H1 (cell line): ENCODE measurements at regions not wholly inside any gene's neighbourhood (a gene's known extent, or its start where the extent isn't known, plus 50 kb on each side); places are given as distances from the start of the nearest gene placed in this dataset.

Experiments used
- CTCF ChIA-PET: fragments of 300-600 bp; sonication (Branson Sonifier 250); formaldehyde crosslinking; loops from one replicate; lab custom pipeline; 2021; ENCODE audit not compliant: partially characterized antibody; lab: Charles Lee
- POLR2A ChIA-PET: fragments of 300-600 bp; sonication (Branson Sonifier 250); formaldehyde crosslinking; loops from one replicate; lab custom pipeline; 2021; ENCODE audit warnings: inconsistent platforms; ENCODE audit not compliant: partially characterized antibody; lab: Charles Lee
- DNase-seq, 2 experiments: peaks; one replicate each; pipeline versions ENCODE4 v3.0.0 to v3.0.0-alpha.2; 2010 to 2022; ENCODE audit warnings: low spot score in 2 of 2, low read depth in 1 of 2, mixed read lengths in 1 of 2
- FAIRE-seq: peaks from 2 replicates; lab custom pipeline; 2011; peaks lifted over from hg19 to GRCh38; lab: Jason Lieb, UNC
- H2AFZ ChIP-seq: 2 replicates; pipeline ENCODE4 v1.8.1; 2012; ENCODE audit warnings: low read length, inconsistent platforms
- H2AK5ac ChIP-seq: 2 replicates; pipeline ENCODE4 v1.6.1; 2013; ENCODE audit warnings: low read depth, low read length
- H2BK120ac ChIP-seq: replicated peaks from 2 replicates; pipeline ENCODE3; 2013; ENCODE audit warnings: low read depth, low read length, inconsistent platforms
- H2BK12ac ChIP-seq: 2 replicates; pipeline ENCODE4 v1.6.1; 2013; ENCODE audit warnings: low read depth, low read length
- H2BK15ac ChIP-seq: 2 replicates; pipeline ENCODE4 v1.6.1; 2013; ENCODE audit warnings: low read length
- H2BK20ac ChIP-seq: 2 replicates; pipeline ENCODE4 v1.6.1; 2013; ENCODE audit warnings: low read length
- H2BK5ac ChIP-seq: 2 replicates; pipeline ENCODE4 v1.6.1; 2013; ENCODE audit warnings: low read depth, low read length
- H3K14ac ChIP-seq: 2 replicates; pipeline ENCODE4 v1.6.1; 2013; ENCODE audit warnings: inconsistent platforms; ENCODE audit not compliant: insufficient read length
- H3K18ac ChIP-seq: 2 replicates; pipeline ENCODE4 v1.6.1; 2013; ENCODE audit warnings: low read length; ENCODE audit errors: extremely low read depth
- H3K23ac ChIP-seq: 2 replicates; pipeline ENCODE4 v1.6.1; 2013; ENCODE audit warnings: inconsistent platforms; ENCODE audit not compliant: insufficient read length
- H3K23me2 ChIP-seq: 2 replicates; pipeline ENCODE4 v1.6.1; 2013; ENCODE audit warnings: low read depth, low read length
- H3K27ac ChIP-seq: 2 replicates; pipeline ENCODE4 v1.6.1; 2011; ENCODE audit warnings: low read depth, low read length, inconsistent platforms
- H3K27me3 ChIP-seq, 4 experiments: replicated peaks in 1 of 4; 1 replicate in 1 of 4; 2 replicates in 3 of 4; pipeline versions ENCODE4 v1.6.1 to v1.8.1; 2011 to 2013; ENCODE audit warnings: low read length in 3 of 4, mild to moderate bottlenecking in 3 of 4, inconsistent platforms in 2 of 4, mixed read lengths in 2 of 4, moderate library complexity in 1 of 4; ENCODE audit not compliant: control insufficient read depth in 3 of 4, insufficient read depth in 3 of 4; ENCODE audit errors: extremely low read depth in 1 of 4
- H3K36me3 ChIP-seq, 4 experiments: 2 replicates each; pipeline versions ENCODE4 v1.6.1 to v1.8.1; 2011 to 2013; ENCODE audit warnings: mild to moderate bottlenecking in 4 of 4, low read length in 3 of 4, moderate library complexity in 2 of 4, control low read depth in 1 of 4, inconsistent platforms in 1 of 4; ENCODE audit not compliant: insufficient read depth in 4 of 4, control insufficient read depth in 2 of 4
- H3K4ac ChIP-seq: replicated peaks from 2 replicates; pipeline ENCODE3; 2013; ENCODE audit warnings: low read length, low read depth, mixed read lengths, inconsistent platforms; ENCODE audit not compliant: insufficient read length
- H3K4me1 ChIP-seq, 4 experiments: replicated peaks in 1 of 4; 1 replicate in 1 of 4; 2 replicates in 3 of 4; pipeline versions ENCODE4 v1.6.1 to v1.8.1; 2011 to 2013; ENCODE audit warnings: low read length in 3 of 4, inconsistent platforms in 2 of 4, mixed read lengths in 1 of 4; ENCODE audit not compliant: insufficient read depth in 4 of 4, control insufficient read depth in 3 of 4
- H3K4me2 ChIP-seq, 2 experiments: 2 replicates each; pipeline versions ENCODE4 v1.6.1 to v1.8.1; 2011 to 2013; ENCODE audit warnings: low read depth in 2 of 2, low read length in 2 of 2, control low read depth in 1 of 2, inconsistent platforms in 1 of 2, mild to moderate bottlenecking in 1 of 2; ENCODE audit not compliant: insufficient read depth in 1 of 2
- H3K4me3 ChIP-seq, 4 experiments: fragments of 200-600, 300-600 bp in 1 of 4; sonication (generic), shearing (Covaris generic), sonication (Bioruptor Twin) in 1 of 4; 2 replicates each; pipeline versions ENCODE4 v1.5.1 to v1.8.1; 2011 to 2016; ENCODE audit warnings: low read length in 4 of 4, low read depth in 3 of 4, control low read depth in 2 of 4, inconsistent platforms in 2 of 4, mild to moderate bottlenecking in 2 of 4, mixed read lengths in 1 of 4, moderate library complexity in 1 of 4; ENCODE audit not compliant: insufficient read depth in 2 of 4; ENCODE audit errors: extremely low read depth in 1 of 4
- H3K56ac ChIP-seq: replicated peaks from 2 replicates; pipeline ENCODE3; 2013; ENCODE audit warnings: low read depth, mild to moderate bottlenecking, mixed read lengths, low read length, inconsistent platforms; ENCODE audit not compliant: insufficient read length
- H3K79me1 ChIP-seq: 2 replicates; pipeline ENCODE4 v1.6.1; 2013; ENCODE audit warnings: low read depth, low read length, control low read depth
- H3K79me2 ChIP-seq, 2 experiments: 2 replicates each; pipeline versions ENCODE4 v1.6.1 to v1.8.1; 2012 to 2013; ENCODE audit warnings: low read length in 2 of 2, mild to moderate bottlenecking in 2 of 2, inconsistent platforms in 1 of 2; ENCODE audit not compliant: insufficient read depth in 2 of 2, control insufficient read depth in 1 of 2
- H3K9ac ChIP-seq, 4 experiments: replicated peaks in 1 of 4; 1 replicate in 1 of 4; 2 replicates in 3 of 4; pipeline versions ENCODE4 v1.6.1 to v1.8.1; 2011 to 2013; ENCODE audit warnings: low read depth in 3 of 4, low read length in 3 of 4, control low read depth in 2 of 4, mild to moderate bottlenecking in 2 of 4, moderate library complexity in 2 of 4, inconsistent platforms in 1 of 4; ENCODE audit errors: extremely low read depth in 1 of 4
- H3K9me3 ChIP-seq, 2 experiments: 2 replicates each; pipeline versions ENCODE4 v1.6.1 to v1.8.1; 2012 to 2013; ENCODE audit warnings: mild to moderate bottlenecking in 2 of 2, moderate library complexity in 2 of 2, control low read depth in 1 of 2, inconsistent platforms in 1 of 2, low read depth in 1 of 2, low read length in 1 of 2, mixed read lengths in 1 of 2; ENCODE audit not compliant: insufficient read depth in 2 of 2
- H4K20me1 ChIP-seq, 2 experiments: replicated peaks in 1 of 2; 2 replicates each; pipeline versions ENCODE3 to v1.8.1; 2011 to 2013; ENCODE audit warnings: inconsistent platforms in 2 of 2, low read length in 2 of 2, mild to moderate bottlenecking in 1 of 2; ENCODE audit not compliant: insufficient read depth in 2 of 2, control insufficient read depth in 1 of 2
- H4K5ac ChIP-seq: 2 replicates; pipeline ENCODE4 v1.6.1; 2013; ENCODE audit warnings: low read length, low read depth, mixed read lengths, inconsistent platforms; ENCODE audit not compliant: insufficient read length
- H4K8ac ChIP-seq: 2 replicates; pipeline ENCODE4 v1.8.0; 2013; ENCODE audit warnings: mild to moderate bottlenecking, moderate library complexity, low read length, inconsistent platforms; ENCODE audit not compliant: insufficient read depth; ENCODE audit errors: extremely low read depth
- H4K91ac ChIP-seq: replicated peaks from 2 replicates; pipeline ENCODE3; 2013; ENCODE audit warnings: low read length, mixed read lengths, inconsistent platforms; ENCODE audit not compliant: insufficient read length
- BCL11A ChIP-seq, 2 experiments: IDR thresholded peaks; one replicate each; pipeline ENCODE4 v1.6.1; 2011; ENCODE audit warnings: low read depth in 2 of 2, low read length in 2 of 2, mild to moderate bottlenecking in 2 of 2
- CBX8 ChIP-seq: fragments of 300-800, 300-1000 bp; sonication (generic); IDR thresholded peaks from 2 replicates; pipeline ENCODE4 v1.7.1; 2016; ENCODE audit warnings: low read depth, low read length, borderline replicate concordance
- GTF2F1 ChIP-seq: IDR thresholded peaks from 2 replicates; pipeline ENCODE4 v1.6.1; 2012; ENCODE audit warnings: low read depth, low read length, improper control_type of control experiment, borderline replicate concordance
- HDAC2 ChIP-seq, 2 experiments: fragments of 300-600 bp in 1 of 2; sonication (generic) in 1 of 2; IDR thresholded peaks; 2 replicates each; pipeline ENCODE4 v1.6.1; 2011 to 2012; ENCODE audit warnings: low read depth in 2 of 2, low read length in 2 of 2, mild to moderate bottlenecking in 2 of 2, moderate library complexity in 2 of 2, borderline replicate concordance in 1 of 2, inconsistent platforms in 1 of 2
- JUN ChIP-seq: IDR thresholded peaks from 2 replicates; pipeline ENCODE4 v1.6.1; 2011; ENCODE audit warnings: low read depth, mild to moderate bottlenecking, improper control_type of control experiment, low read length
- NANOG ChIP-seq: IDR thresholded peaks from 2 replicates; pipeline ENCODE4 v1.6.1; 2011; ENCODE audit warnings: low read length, low read depth, mild to moderate bottlenecking, inconsistent platforms; ENCODE audit not compliant: insufficient read depth, poor library complexity, severe bottlenecking
- NRF1 ChIP-seq: IDR thresholded peaks from 2 replicates; pipeline ENCODE4 v1.6.1; 2011; ENCODE audit warnings: mild to moderate bottlenecking, low read depth, low read length, improper control_type of control experiment
- POLR2A ChIP-seq, 2 experiments: IDR thresholded peaks; 1 replicate in 1 of 2; 2 replicates in 1 of 2; pipeline ENCODE4 v1.6.1; 2011; ENCODE audit warnings: low read depth in 2 of 2, low read length in 2 of 2, mild to moderate bottlenecking in 2 of 2; ENCODE audit errors: control extremely low read depth in 1 of 2
- RFX5 ChIP-seq: IDR thresholded peaks from 2 replicates; pipeline ENCODE4 v1.6.1; 2011; ENCODE audit warnings: low read depth, low read length, improper control_type of control experiment, borderline replicate concordance
- RXRA ChIP-seq: IDR thresholded peaks from 2 replicates; pipeline ENCODE4 v1.6.1; 2011; ENCODE audit warnings: low read depth, mild to moderate bottlenecking, low read length, moderate library complexity; ENCODE audit not compliant: insufficient read depth
- SIRT6 ChIP-seq: IDR thresholded peaks from one replicate; pipeline ENCODE4 v1.7.1; 2012; ENCODE audit warnings: low read length, inconsistent platforms
- SP1 ChIP-seq: IDR thresholded peaks from 2 replicates; pipeline ENCODE4 v1.6.1; 2011; ENCODE audit warnings: low read depth, low read length
- SP2 ChIP-seq: IDR thresholded peaks from 2 replicates; pipeline ENCODE4 v1.6.1; 2012; ENCODE audit warnings: mild to moderate bottlenecking, low read length, inconsistent platforms
- TBP ChIP-seq: IDR thresholded peaks from 2 replicates; pipeline ENCODE4 v1.6.1; 2011; ENCODE audit warnings: low read depth, low read length, improper control_type of control experiment
- TCF12 ChIP-seq: IDR thresholded peaks from 2 replicates; pipeline ENCODE4 v1.6.1; 2011; ENCODE audit warnings: low read depth, mild to moderate bottlenecking, low read length
- WGBS, 2 experiments: shearing (Covaris generic) in 1 of 2; methylation state at CpG; one replicate each; pipeline versions ENCODE4 v1.1.6 to v1.1.7; 2013 to 2015; ENCODE audit warnings: low lambda C conversion rate in 2 of 2, mixed read lengths in 2 of 2, inconsistent platforms in 1 of 2, low coverage in 1 of 2, missing lambda C conversion rate in 1 of 2; ENCODE audit not compliant: insufficient replicate concordance in 2 of 2, insufficient coverage in 1 of 2, insufficient read length in 1 of 2; ENCODE audit errors: extremely low coverage in 1 of 2, missing lambda C conversion rate in 1 of 2; 5-methylcytosine and 5-hydroxymethylcytosine counted together
- TF ChIP-seq, protein P1 (sequence below): IDR thresholded peaks from 2 replicates; pipeline ENCODE4 v1.6.1; 2012; ENCODE audit warnings: inconsistent platforms

DNA sequence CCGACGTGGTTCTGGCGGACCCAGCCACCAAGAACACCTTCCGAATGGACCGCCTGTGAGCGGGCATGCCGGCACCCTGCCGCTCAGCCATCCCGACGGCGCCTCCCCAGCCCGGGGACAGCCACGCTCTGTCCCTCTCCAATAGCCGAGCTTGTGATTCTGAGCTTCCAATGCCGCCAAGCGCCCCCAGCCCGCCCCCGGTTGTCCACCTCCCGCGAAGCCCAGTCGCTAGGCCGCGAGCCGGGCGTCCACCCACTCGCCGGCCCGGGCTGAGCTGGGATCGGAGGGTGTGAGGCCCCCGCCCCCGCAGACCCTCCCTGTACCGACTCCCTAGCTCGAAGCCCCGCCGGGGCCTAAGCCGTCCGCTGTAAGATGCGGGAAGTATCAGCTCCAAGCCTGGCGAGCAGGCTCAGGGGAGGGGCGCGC, 1195.1 kb upstream of the CHAC2 start:
- Histone ChIP-seq H3K23me2 (no peaks in the 10 kb centered on the region), H2BK12ac (no peak overlapping the region), H3K9ac (no peak overlapping the region), H2AK5ac (no peak overlapping the region), H3K4me2 (no peak overlapping the region), H4K91ac (no peak overlapping the region), H4K20me1 (no peaks in the 10 kb centered on the region), H3K23ac (no peak overlapping the region), H4K8ac (no peak overlapping the region; the same call in 1 of the 2 replicates), H2BK120ac (no peak overlapping the region), H3K56ac (no peak overlapping the region), H3K36me3 (peaks cover 0 to 3% (median 0%) of the 10 kb centered on the region in 4 experiments; a peak in 1 of 8 replicates), H2AFZ (no peak overlapping the region), H3K4me1 (no peaks in the 10 kb centered on the region), H4K5ac (no peak overlapping the region), H3K27me3 (no peaks in the 10 kb centered on the region), H3K14ac (no peak overlapping the region), H3K4me3 (no peak overlapping the region), H2BK5ac (no peak overlapping the region), H2BK15ac (no peak overlapping the region), H2BK20ac (no peak overlapping the region), H3K18ac (no peak overlapping the region), H3K9me3 (peaks cover 7 to 21% of the 10 kb centered on the region in 2 experiments; a peak in 1 of 4 replicates), H3K79me1 (no peaks in the 10 kb centered on the region), H3K79me2 (no peaks in the 10 kb centered on the region), H3K4ac (no peak overlapping the region), H3K27ac (no peak overlapping the region)
- CTCF ChIA-PET: no interaction called here
- 98% methylated on average over 9 of the region's 41 CpGs; no CpG with 5 or more reads in 1 of the 2 experiments for WGBS, 2 experiments
- POLR2A ChIA-PET: no interaction called here
- FAIRE-seq (no peak), DNase-seq (no peak)
- TF ChIP-seq HDAC2 (IDR thresholded peaks at IDR 0.05; ENCODE audit: borderline replicate concordance in 1 of 2, low read depth in 2 of 2, low read length in 2 of 2) (no peak), NRF1 (no peak), TBP (no peak), CBX8 (no peak), JUN (no peak), SP2 (no peak), NANOG (no peak), TCF12 (no peak), SP1 (no peak), RXRA (no peak), GTF2F1 (no peak), POLR2A (IDR thresholded peaks at IDR 0.05; ENCODE audit: control extremely low read depth in 1 of 2, low read depth in 2 of 2, low read length in 2 of 2) (no peak), SIRT6 (no peak), BCL11A (IDR thresholded peaks at IDR 0.05; ENCODE audit: low read depth in 2 of 2, low read length in 2 of 2) (no peak), RFX5 (no peak)
- TF ChIP-seq, protein P1, sequence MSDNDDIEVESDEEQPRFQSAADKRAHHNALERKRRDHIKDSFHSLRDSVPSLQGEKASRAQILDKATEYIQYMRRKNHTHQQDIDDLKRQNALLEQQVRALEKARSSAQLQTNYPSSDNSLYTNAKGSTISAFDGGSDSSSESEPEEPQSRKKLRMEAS: no peak
